CD14-positive monocyte (primary cell): ENCODE measurements at regions not wholly inside any gene's neighbourhood (a gene's known extent, or its start where the extent isn't known, plus 50 kb on each side); places are given as distances from the start of the nearest gene placed in this dataset.
A peak's percentile ranks its signal among the peaks of the same experiment; 100 is the strongest.

Source experiments
- DNase-seq, 3 donors: peaks; one replicate each; pipeline ENCODE4 v3.0.0-alpha.2; 2011 to 2022
- H2AFZ ChIP-seq: 2 replicates; pipeline ENCODE4 v1.6.0; 2012; ENCODE audit warnings: mild to moderate bottlenecking, low read depth, low read length, inconsistent platforms; ENCODE audit not compliant: insufficient read depth, poor library complexity, severe bottlenecking
- H3K27ac ChIP-seq, 2 donors: 1 replicate in 1 of 2; 2 replicates in 1 of 2; pipeline ENCODE4 v1.5.1; 2012 to 2013; ENCODE audit warnings: low read length in 2 of 2, control low read depth in 1 of 2, inconsistent platforms in 1 of 2, low read depth in 1 of 2, mild to moderate bottlenecking in 1 of 2
- H3K27me3 ChIP-seq, 2 donors: one replicate each; pipeline versions ENCODE4 v1.6.0 to v1.6.1; 2011 to 2013; ENCODE audit warnings: low read length in 2 of 2; ENCODE audit not compliant: control insufficient read depth in 2 of 2, insufficient read depth in 2 of 2
- H3K36me3 ChIP-seq, 2 donors: replicated peaks in 1 of 2; 1 replicate in 1 of 2; 2 replicates in 1 of 2; pipeline versions ENCODE4 v1.5.1 to v1.6.1; 2012 to 2013; ENCODE audit warnings: low read length in 2 of 2, control low read depth in 1 of 2, inconsistent platforms in 1 of 2, mild to moderate bottlenecking in 1 of 2; ENCODE audit not compliant: insufficient read depth in 2 of 2, control insufficient read depth in 1 of 2
- H3K4me1 ChIP-seq, 2 donors: 1 replicate in 1 of 2; 2 replicates in 1 of 2; pipeline versions ENCODE4 v1.5.1 to v1.6.1; 2012 to 2013; ENCODE audit warnings: low read length in 2 of 2, control low read depth in 1 of 2, inconsistent platforms in 1 of 2, mild to moderate bottlenecking in 1 of 2, moderate library complexity in 1 of 2; ENCODE audit not compliant: insufficient read depth in 2 of 2, control insufficient read depth in 1 of 2
- H3K4me2 ChIP-seq: replicated peaks from 2 replicates; pipeline ENCODE3; 2012; ENCODE audit warnings: low read length, moderate library complexity, mild to moderate bottlenecking; ENCODE audit not compliant: poor library complexity, severe bottlenecking; ENCODE audit errors: extremely low read depth
- H3K4me3 ChIP-seq, 3 experiments: fragments of 200-600 bp in 1 of 3; sonication (generic) in 1 of 3; replicated peaks in 1 of 3; 1 replicate in 2 of 3; 2 replicates in 1 of 3; pipeline ENCODE4 v1.5.1; 2011 to 2013; ENCODE audit warnings: low read length in 3 of 3, mild to moderate bottlenecking in 3 of 3, control low read depth in 2 of 3, low read depth in 2 of 3, inconsistent platforms in 1 of 3, moderate library complexity in 1 of 3
- H3K79me2 ChIP-seq: 2 replicates; pipeline ENCODE4 v1.6.0; 2012; ENCODE audit warnings: mild to moderate bottlenecking, control low read depth, inconsistent platforms, low read length, moderate library complexity; ENCODE audit not compliant: insufficient read depth
- H3K9ac ChIP-seq: 2 replicates; pipeline ENCODE4 v1.6.0; 2017; ENCODE audit warnings: low read length, mild to moderate bottlenecking; ENCODE audit not compliant: insufficient read depth, poor library complexity, severe bottlenecking
- H3K9me3 ChIP-seq, 2 donors: replicated peaks in 1 of 2; 1 replicate in 1 of 2; 2 replicates in 1 of 2; pipeline versions ENCODE4 v1.5.1 to v1.6.1; 2012 to 2013; ENCODE audit warnings: low read length in 2 of 2, control low read depth in 1 of 2; ENCODE audit not compliant: control insufficient read depth in 1 of 2, insufficient read depth in 1 of 2
- H4K20me1 ChIP-seq: 2 replicates; pipeline ENCODE4 v1.6.0; 2012; ENCODE audit warnings: mild to moderate bottlenecking, low read length, control low read depth, moderate library complexity; ENCODE audit not compliant: insufficient read depth
- H3K27ac Mint-ChIP-seq, 7 donors: one replicate each; pipeline ENCODE4 v1.8.0; 2020; ENCODE audit warnings: mild to moderate bottlenecking in 7 of 7, mixed read lengths in 7 of 7, moderate library complexity in 6 of 7, inconsistent platforms in 2 of 7
- H3K27me3 Mint-ChIP-seq, 3 donors: one replicate each; pipeline ENCODE4 v1.8.0; 2021 to 2022; ENCODE audit warnings: low read depth in 3 of 3, mild to moderate bottlenecking in 3 of 3, mixed read lengths in 3 of 3, moderate library complexity in 3 of 3, inconsistent platforms in 1 of 3
- H3K36me3 Mint-ChIP-seq, 2 donors: one replicate each; pipeline ENCODE4 v1.8.0; 2020; ENCODE audit warnings: mixed read lengths in 2 of 2, inconsistent platforms in 1 of 2, mild to moderate bottlenecking in 1 of 2
- H3K4me1 Mint-ChIP-seq: one replicate; pipeline ENCODE4 v1.8.0; 2020; ENCODE audit warnings: mild to moderate bottlenecking, mixed read lengths
- H3K4me3 Mint-ChIP-seq, 2 donors: one replicate each; pipeline ENCODE4 v1.8.0; 2020; ENCODE audit warnings: mild to moderate bottlenecking in 2 of 2, mixed read lengths in 2 of 2, moderate library complexity in 1 of 2
- H3K9me3 Mint-ChIP-seq, 7 donors: one replicate each; pipeline ENCODE4 v1.8.0; 2020 to 2022; ENCODE audit warnings: mixed read lengths in 7 of 7, mild to moderate bottlenecking in 6 of 7, moderate library complexity in 6 of 7, inconsistent platforms in 2 of 7
- CTCF ChIP-seq: fragments of 200-600 bp; IDR thresholded peaks from one replicate; pipeline ENCODE4 v1.8.0; 2022; ENCODE audit warnings: antibody characterized with exemption, mild to moderate bottlenecking
- WGBS: methylation state at CpG from one replicate; pipeline ENCODE4 v1.1.5; 2013; ENCODE audit warnings: missing lambda C conversion rate; ENCODE audit not compliant: insufficient coverage; 5-methylcytosine and 5-hydroxymethylcytosine counted together
- intact Hi-C, 2 donors: fragments of 100-400 bp; cut with micrococcal nuclease; formaldehyde crosslinking; loops; one replicate each; pipeline versions ENCODE4 v1.15.0 to v1.15.1; 2023

DNA sequence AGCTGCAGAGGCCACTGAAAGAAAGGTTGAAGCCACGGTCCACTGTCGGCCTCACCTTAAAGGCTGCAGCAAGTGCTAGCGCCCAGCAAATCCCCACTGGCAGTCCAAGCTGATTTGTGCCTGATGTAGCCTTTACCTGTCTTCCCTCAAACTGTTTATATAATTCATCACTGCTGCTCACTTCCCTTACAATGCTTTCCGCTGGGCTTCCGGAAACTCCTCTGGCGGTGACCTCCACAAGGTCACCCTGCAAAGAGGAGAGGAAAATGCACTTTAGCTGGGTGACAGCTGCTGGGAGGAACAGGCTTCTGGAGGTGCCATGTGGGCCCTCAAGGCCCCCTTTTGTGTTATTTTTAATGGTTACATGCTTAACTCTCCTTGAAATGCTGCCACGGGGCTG lies 126.2 kb downstream of the CMPK2 start:
- Mint-ChIP-seq H3K9me3 (peaks cover 0 to 2% (median 0%) of the 10 kb centered on the region in 7 donors), H3K27ac (no peak overlapping the region), H3K36me3 (no peaks in the 10 kb centered on the region), H3K4me3 (no peak overlapping the region), H3K27me3 (peaks cover 0 to 4% (median 4%) of the 10 kb centered on the region in 3 donors), H3K4me1 (no peaks in the 10 kb centered on the region)
- Histone ChIP-seq H3K9me3 (no peaks in the 10 kb centered on the region), H3K4me3 (no peak overlapping the region), H3K36me3 (no peaks in the 10 kb centered on the region), H2AFZ (no peak overlapping the region), H3K9ac (no peak overlapping the region), H3K27me3 (peaks cover 0 to 2% of the 10 kb centered on the region in 2 donors), H3K4me1 (no peaks in the 10 kb centered on the region), H4K20me1 (no peaks in the 10 kb centered on the region), H3K4me2 (no peak overlapping the region), H3K27ac (no peak overlapping the region), H3K79me2 (no peaks in the 10 kb centered on the region)
- no peak for TF ChIP-seq CTCF
- intact Hi-C loops, result no loop called here
- 97% methylated on average over 3 of the region's 7 CpGs for WGBS
- no peak for DNase-seq

- TF ChIP-seq CTCF, result no peak
Measured at GRCh38 chr2:6741229-6741628, 124.5 kb downstream of the CMPK2 start.

More at GRCh38 chr2:6741229-6741628, 124.5 kb downstream of the CMPK2 start:
- H3K27ac Mint-ChIP-seq, result peak overlapping the region in 1 of 7 donors; percentile 26
- Histone ChIP-seq H4K20me1 (no peaks in the 10 kb centered on the region), H3K9ac (no peak overlapping the region), H3K9me3 (no peaks in the 10 kb centered on the region), H3K27me3 (no peaks in the 10 kb centered on the region), H3K4me3 (no peak overlapping the region), H3K27ac (no peak overlapping the region), H3K4me1 (no peaks in the 10 kb centered on the region), H2AFZ (no peak overlapping the region), H3K79me2 (no peaks in the 10 kb centered on the region), H3K4me2 (no peak overlapping the region), H3K36me3 (no peaks in the 10 kb centered on the region)
- intact Hi-C loops, result no loop called here
- no peaks in the 10 kb centered on the region for H3K4me1 Mint-ChIP-seq
- peaks cover 0 to 2% (median 0%) of the 10 kb centered on the region in 7 donors for H3K9me3 Mint-ChIP-seq
- no peak for DNase-seq
- no peak overlapping the region for H3K4me3 Mint-ChIP-seq
- H3K27me3 Mint-ChIP-seq, result peaks cover under 1 to 4% (median 4%) of the 10 kb centered on the region in 3 donors
- H3K36me3 Mint-ChIP-seq, result no peaks in the 10 kb centered on the region
- no CpG with 5 or more reads among the region's 1 CpG for WGBS
